Epithelial cell of esophagus (primary cell): ENCODE measurements at regions not wholly inside any gene's neighbourhood (a gene's known extent, or its start where the extent isn't known, plus 50 kb on each side); places are given as distances from the start of the nearest gene placed in this dataset.

ENCODE experiments used
- DNase-seq: peaks from one replicate; pipeline ENCODE4 v3.0.0; 2010; ENCODE audit warnings: low read depth
- H3K4me3 ChIP-seq: 2 replicates; pipeline ENCODE4 v1.5.1; 2011; ENCODE audit warnings: mild to moderate bottlenecking, low read length, control low read depth
- CTCF ChIP-seq: IDR thresholded peaks from 2 replicates; pipeline ENCODE4 v1.5.1; 2011; ENCODE audit warnings: low read depth, mild to moderate bottlenecking, low read length, control low read depth, inconsistent platforms; ENCODE audit not compliant: insufficient read depth; ENCODE audit errors: missing control alignments

DNA sequence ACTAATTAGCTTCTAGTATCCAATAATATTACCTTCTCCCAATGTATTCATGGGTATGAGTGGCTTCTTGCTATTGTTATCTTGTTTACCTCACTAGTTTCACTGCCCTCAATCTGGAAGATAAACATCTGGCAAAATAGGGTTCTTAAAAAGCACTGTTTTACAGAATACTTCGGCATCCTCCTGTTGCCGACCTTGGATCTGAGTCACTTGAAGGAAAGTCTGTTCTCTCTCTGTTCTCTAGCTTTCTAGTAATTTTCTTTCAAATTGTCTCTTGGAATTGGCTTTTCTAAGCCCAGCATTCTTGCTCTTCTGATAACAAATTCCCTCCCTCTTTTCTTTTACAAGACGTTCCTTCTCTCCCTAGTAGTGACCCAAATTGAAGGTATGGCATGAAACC lies 189.5 kb downstream of the KITLG start:
- H3K4me3 ChIP-seq: no peak overlapping the region
- no peak for DNase-seq
- TF ChIP-seq CTCF: no peak

DNA sequence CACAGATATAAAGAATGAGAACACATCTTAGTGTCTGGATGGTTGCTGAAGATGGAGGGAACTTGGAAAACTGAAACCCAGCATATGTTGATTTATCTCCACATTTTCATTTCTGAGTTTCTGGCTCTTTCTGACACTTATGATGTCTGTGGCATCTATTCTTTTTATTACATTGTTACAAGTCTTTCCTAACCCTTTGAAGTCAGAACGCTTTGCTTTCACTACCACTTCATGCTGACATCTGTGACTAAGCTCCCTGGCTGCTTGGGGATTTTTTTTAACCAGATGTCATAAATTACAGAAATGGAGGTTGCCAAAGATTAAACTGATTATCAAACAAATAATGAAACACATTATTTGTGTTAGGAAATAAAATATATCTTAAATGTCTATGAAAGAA lies 188.7 kb downstream of the KITLG start:
- no peak for TF ChIP-seq CTCF
- peak; percentile 82 for DNase-seq
- H3K4me3 ChIP-seq: no peak overlapping the region

GRCh38 chr12:88393017-88393767 lies 187.1 kb downstream of the KITLG start:
- peak; percentile 62 for DNase-seq
- TF ChIP-seq CTCF: peak; percentile 42
- H3K4me3 ChIP-seq: no peak overlapping the region

GRCh38 chr12:88398031-88398430 lies 182.2 kb downstream of the KITLG start:
- no peak for TF ChIP-seq CTCF
- H3K4me3 ChIP-seq: no peak overlapping the region

DNA sequence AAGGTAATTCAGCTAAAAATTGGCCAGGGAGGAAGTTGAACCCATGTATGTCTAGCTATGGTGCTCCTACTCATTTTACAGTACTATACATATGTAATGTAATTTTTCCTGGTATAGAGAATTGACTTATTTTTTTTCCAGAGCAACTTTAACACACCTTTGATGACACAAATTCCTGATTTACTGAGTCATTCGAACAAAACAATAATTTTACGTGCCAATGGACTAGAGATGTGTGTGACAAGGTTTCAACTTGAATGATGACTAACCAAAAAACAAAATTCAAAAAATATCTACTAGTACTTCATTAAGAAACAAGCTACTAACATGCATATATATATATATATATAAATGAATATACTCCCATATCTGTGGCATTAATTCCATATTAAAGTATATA lies 180.5 kb downstream of the KITLG start:
- no peak overlapping the region for H3K4me3 ChIP-seq
- peak; percentile 76 for DNase-seq
- no peak for TF ChIP-seq CTCF

More at GRCh38 chr12:88398031-88398430, 182.2 kb downstream of the KITLG start:
- no peak for DNase-seq

GRCh38 chr12:88400302-88400701 lies 180.0 kb downstream of the KITLG start:
- no peak for TF ChIP-seq CTCF
- DNase-seq: no peak
- no peak overlapping the region for H3K4me3 ChIP-seq

- peak; percentile 55 for DNase-seq
- no peak overlapping the region for H3K4me3 ChIP-seq
- TF ChIP-seq CTCF: no peak
Measured at GRCh38 chr12:88401155-88401554, 179.1 kb downstream of the KITLG start.
